Tibial nerve (tissue), 4 donors: ENCODE measurements at regions not wholly inside any gene's neighbourhood (a gene's known extent, or its start where the extent isn't known, plus 50 kb on each side); places are given as distances from the start of the nearest gene placed in this dataset.

Experiments
- DNase-seq, 2 donors: peaks; one replicate each; pipeline ENCODE4 v3.0.0-alpha.2; 2019; ENCODE audit warnings: low spot score in 2 of 2
- H3K27ac ChIP-seq, 4 donors: fragments of 200-600 bp; sonication (generic) in 3 of 4; one replicate each; pipeline ENCODE4 v1.5.1; 2017 to 2019; ENCODE audit warnings: mild to moderate bottlenecking in 1 of 4
- H3K27me3 ChIP-seq, 2 donors: fragments of 200-600 bp; sonication (generic) in 1 of 2; one replicate each; pipeline versions ENCODE4 v1.5.1 to v1.6.0; 2017 to 2019
- H3K36me3 ChIP-seq, 3 donors: fragments of 200-600 bp; sonication (generic); one replicate each; pipeline ENCODE4 v1.5.1; 2018 to 2019
- H3K4me1 ChIP-seq, 4 donors: fragments of 200-600 bp; sonication (generic) in 3 of 4; one replicate each; pipeline ENCODE4 v1.5.1; 2017 to 2019
- H3K4me3 ChIP-seq, 4 donors: fragments of 200-600 bp; sonication (generic) in 3 of 4; one replicate each; pipeline ENCODE4 v1.5.1; 2017 to 2019; ENCODE audit warnings: mild to moderate bottlenecking in 1 of 4, moderate library complexity in 1 of 4
- H3K9me3 ChIP-seq, 4 donors: fragments of 200-600 bp; sonication (generic) in 3 of 4; one replicate each; pipeline ENCODE4 v1.5.1; 2017 to 2019
- CTCF ChIP-seq, 5 experiments: fragments of 200-600 bp in 3 of 5; fragments of 450-650 bp in 2 of 5; sonication (generic) in 3 of 5; IDR thresholded peaks; one replicate each; pipeline ENCODE4 v1.5.1; 2016 to 2019; ENCODE audit warnings: antibody characterized with exemption in 5 of 5, mild to moderate bottlenecking in 3 of 5, moderate library complexity in 2 of 5
- EP300 ChIP-seq, 2 donors: sonication (generic); formaldehyde crosslinking; IDR thresholded peaks; one replicate each; pipeline ENCODE4 v1.6.1; 2017; ENCODE audit warnings: antibody characterized with exemption in 2 of 2, mild to moderate bottlenecking in 1 of 2
- POLR2A ChIP-seq, 2 donors: fragments of 450-650 bp; IDR thresholded peaks; one replicate each; pipeline ENCODE4 v1.6.1; 2017; ENCODE audit warnings: antibody characterized with exemption in 2 of 2, mild to moderate bottlenecking in 2 of 2, moderate library complexity in 2 of 2
- WGBS, 2 donors: methylation state at CpG; one replicate each; pipeline ENCODE4 v1.1.5; 2018; 5-methylcytosine and 5-hydroxymethylcytosine counted together

GRCh38 chr1:220954321-220955075 is 75.3 kb downstream of the HLX start:
- H3K9me3 ChIP-seq = peaks cover 0 to 18% (median 10%) of the 10 kb centered on the region in 4 donors
- TF ChIP-seq POLR2A (IDR thresholded peaks at IDR 0.05) (no peak), CTCF (IDR thresholded peaks at IDR 0.05) (no peak), EP300 (IDR thresholded peaks at IDR 0.05) (no peak)
- 78 to 86% methylated on average over 5 of the region's 5 CpGs for WGBS, 2 donors

GRCh38 chr1:220955116-220955515 is 75.9 kb downstream of the HLX start:
- no peak overlapping the region for H3K4me3 ChIP-seq
- H3K9me3 ChIP-seq = peaks cover 0 to 15% (median 9%) of the 10 kb centered on the region in 4 donors
- no peak overlapping the region for H3K27ac ChIP-seq
- no peaks in the 10 kb centered on the region for H3K27me3 ChIP-seq
- TF ChIP-seq EP300 (IDR thresholded peaks at IDR 0.05) (no peak), POLR2A (IDR thresholded peaks at IDR 0.05) (no peak), CTCF (IDR thresholded peaks at IDR 0.05) (no peak)
- H3K4me1 ChIP-seq = no peaks in the 10 kb centered on the region
- no peak for DNase-seq
- WGBS, 2 donors = 75 to 79% methylated on average over 4 of the region's 4 CpGs
- no peaks in the 10 kb centered on the region for H3K36me3 ChIP-seq

More at GRCh38 chr1:220954321-220955075, 75.3 kb downstream of the HLX start:
- Histone ChIP-seq H3K36me3 (no peaks in the 10 kb centered on the region), H3K27ac (no peak overlapping the region), H3K4me1 (no peaks in the 10 kb centered on the region), H3K4me3 (no peak overlapping the region), H3K27me3 (no peaks in the 10 kb centered on the region)
- no peak for DNase-seq

DNA sequence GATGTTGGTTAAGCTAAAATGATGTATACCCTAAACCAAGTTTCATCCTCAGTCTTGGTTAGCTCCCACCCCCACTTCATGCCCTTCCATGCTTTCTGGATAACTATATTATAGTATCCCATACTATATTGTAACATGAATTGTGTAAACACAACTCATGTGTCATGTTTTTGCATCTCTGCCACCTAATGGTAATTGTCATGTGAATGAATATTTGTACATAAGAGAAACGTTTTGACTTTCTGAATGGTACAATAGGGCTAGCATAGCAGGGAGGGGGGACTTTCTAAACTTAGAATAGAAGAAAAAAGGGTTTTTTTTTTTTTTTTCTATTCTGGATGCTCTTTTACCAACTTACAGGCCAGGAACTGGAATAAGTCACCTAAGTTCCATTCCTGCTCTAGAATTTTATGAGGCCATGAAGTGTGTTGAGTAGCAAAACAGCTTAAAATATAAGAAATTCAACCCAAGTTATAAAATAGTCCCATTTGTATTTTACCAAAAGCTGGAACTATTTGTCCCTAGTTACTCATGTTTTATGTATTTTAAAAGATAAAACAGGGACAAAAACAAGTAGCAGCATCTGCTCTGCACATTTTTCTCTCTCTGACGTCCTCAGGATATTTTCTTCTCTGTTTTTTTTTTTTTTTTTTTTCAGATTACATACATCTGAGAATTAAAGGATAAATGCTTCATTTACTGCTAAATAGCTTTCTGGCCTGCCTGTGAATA is 77.4 kb downstream of the HLX start:
- Histone ChIP-seq H3K27me3 (no peaks in the 10 kb centered on the region), H3K36me3 (no peaks in the 10 kb centered on the region), H3K9me3 (peaks cover 0 to 3% (median under 1%) of the 10 kb centered on the region in 4 donors), H3K27ac (no peak overlapping the region), H3K4me1 (peaks cover 0 to 5% (median 0%) of the 10 kb centered on the region in 4 donors), H3K4me3 (no peak overlapping the region)
- DNase-seq = no peak
- TF ChIP-seq POLR2A (IDR thresholded peaks at IDR 0.05) = no peak
- TF ChIP-seq EP300 (IDR thresholded peaks at IDR 0.05) = no peak
- no peak for TF ChIP-seq CTCF (IDR thresholded peaks at IDR 0.05)
- WGBS, 2 donors = 45 to 50% methylated on average over 2 of the region's 2 CpGs

GRCh38 chr1:220957233-220957605 is 78.0 kb downstream of the HLX start:
- no peak for TF ChIP-seq CTCF (IDR thresholded peaks at IDR 0.05)
- peak in 1 of 2 donors; percentile 42 for TF ChIP-seq EP300 (IDR thresholded peaks at IDR 0.05)
- no peak for TF ChIP-seq POLR2A (IDR thresholded peaks at IDR 0.05)
- Histone ChIP-seq H3K27ac (no peak overlapping the region), H3K4me1 (peaks cover 0 to 6% (median 0%) of the 10 kb centered on the region in 4 donors), H3K36me3 (no peaks in the 10 kb centered on the region), H3K9me3 (peaks cover 0 to 3% (median 0%) of the 10 kb centered on the region in 4 donors), H3K27me3 (no peaks in the 10 kb centered on the region), H3K4me3 (no peak overlapping the region)
- DNase-seq = no peak
- WGBS, 2 donors = 68 to 72% methylated on average over 3 of the region's 3 CpGs

- H3K4me3 ChIP-seq = no peak overlapping the region
- no peaks in the 10 kb centered on the region for H3K27me3 ChIP-seq
- no peak overlapping the region for H3K27ac ChIP-seq
- 81 to 88% methylated on average over 1 of the region's 1 CpG for WGBS, 2 donors
- no peaks in the 10 kb centered on the region for H3K36me3 ChIP-seq
- DNase-seq = no peak
- TF ChIP-seq CTCF (IDR thresholded peaks at IDR 0.05) (no peak), POLR2A (IDR thresholded peaks at IDR 0.05) (no peak), EP300 (IDR thresholded peaks at IDR 0.05) (no peak)
- H3K4me1 ChIP-seq = peaks cover 0 to 6% (median 0%) of the 10 kb centered on the region in 4 donors
- no peaks in the 10 kb centered on the region for H3K9me3 ChIP-seq
These were observed 79.0 kb downstream of the HLX start for GRCh38 chr1:220958234-220958633.
